ENCODE measurements at regions not wholly inside any gene's neighbourhood (a gene's known extent, or its start where the extent isn't known, plus 50 kb on each side); places are given as distances from the start of the nearest gene placed in this dataset.
A peak's percentile ranks its signal among the peaks of the same experiment; 100 is the strongest.
"Not testable (repeated sequence)": the region's sequence is repeated elsewhere in the genome, so short reads cannot be mapped to it uniquely, and the experiment has no call there.

DNA sequence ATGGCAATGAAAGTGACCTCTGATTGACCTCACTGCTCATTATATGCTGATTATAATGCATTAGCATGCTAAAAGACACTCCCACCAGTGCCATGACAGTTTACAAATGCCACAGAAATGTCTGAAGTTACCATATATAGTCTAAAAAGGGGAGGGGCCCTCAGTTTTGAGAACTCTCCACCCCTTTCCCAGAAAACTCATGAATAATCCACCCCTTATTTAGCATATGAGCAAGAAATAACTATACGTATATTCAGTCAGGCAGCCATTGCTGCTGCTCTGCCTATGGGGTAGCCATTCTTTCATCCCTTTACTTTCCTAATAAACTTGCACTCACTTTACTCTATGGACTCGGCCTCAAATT lies 163.1 kb downstream of the ESM1 start:
- DNase-seq: no peak

DNA sequence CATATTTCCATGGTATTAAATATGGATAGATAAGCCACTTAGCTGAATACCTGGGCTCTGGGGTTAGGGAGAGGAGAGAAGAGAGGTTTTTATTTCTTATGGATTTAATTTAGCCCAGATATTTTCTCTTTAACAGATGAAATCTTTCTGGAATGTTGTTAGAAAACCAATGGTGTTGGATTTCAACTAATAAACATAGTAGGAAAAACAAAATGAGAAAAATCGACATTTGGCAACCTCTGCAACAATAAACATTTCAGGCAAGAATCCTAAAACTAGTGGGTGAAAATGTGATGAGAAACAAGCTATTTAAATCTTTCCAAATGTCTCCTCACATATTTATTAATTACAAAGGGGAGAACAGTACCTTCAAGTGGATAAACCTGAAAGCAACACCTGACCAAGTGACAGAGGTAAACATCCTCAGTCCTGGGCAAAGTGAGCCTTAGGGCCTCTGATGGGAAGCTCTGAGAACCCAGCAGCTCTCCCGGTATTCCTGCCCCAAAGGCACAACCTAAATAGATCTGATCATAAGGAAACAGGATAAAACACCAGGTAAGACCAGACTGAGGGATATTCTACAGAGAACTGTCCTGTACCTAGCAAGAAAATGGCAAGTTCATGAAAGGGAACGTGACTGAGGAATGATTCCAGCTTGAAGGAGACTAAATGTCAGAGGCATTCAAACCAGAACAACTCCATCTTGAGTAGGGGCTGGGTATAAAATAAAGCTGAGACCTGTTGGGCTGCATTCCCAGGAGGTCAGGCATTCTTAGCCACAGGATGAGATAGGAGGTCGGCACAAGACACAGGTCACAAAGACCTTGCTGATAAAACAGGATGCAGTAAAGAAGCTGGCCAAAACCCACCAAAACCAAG lies 163.7 kb downstream of the ESM1 start:
- no peak for DNase-seq

DNA sequence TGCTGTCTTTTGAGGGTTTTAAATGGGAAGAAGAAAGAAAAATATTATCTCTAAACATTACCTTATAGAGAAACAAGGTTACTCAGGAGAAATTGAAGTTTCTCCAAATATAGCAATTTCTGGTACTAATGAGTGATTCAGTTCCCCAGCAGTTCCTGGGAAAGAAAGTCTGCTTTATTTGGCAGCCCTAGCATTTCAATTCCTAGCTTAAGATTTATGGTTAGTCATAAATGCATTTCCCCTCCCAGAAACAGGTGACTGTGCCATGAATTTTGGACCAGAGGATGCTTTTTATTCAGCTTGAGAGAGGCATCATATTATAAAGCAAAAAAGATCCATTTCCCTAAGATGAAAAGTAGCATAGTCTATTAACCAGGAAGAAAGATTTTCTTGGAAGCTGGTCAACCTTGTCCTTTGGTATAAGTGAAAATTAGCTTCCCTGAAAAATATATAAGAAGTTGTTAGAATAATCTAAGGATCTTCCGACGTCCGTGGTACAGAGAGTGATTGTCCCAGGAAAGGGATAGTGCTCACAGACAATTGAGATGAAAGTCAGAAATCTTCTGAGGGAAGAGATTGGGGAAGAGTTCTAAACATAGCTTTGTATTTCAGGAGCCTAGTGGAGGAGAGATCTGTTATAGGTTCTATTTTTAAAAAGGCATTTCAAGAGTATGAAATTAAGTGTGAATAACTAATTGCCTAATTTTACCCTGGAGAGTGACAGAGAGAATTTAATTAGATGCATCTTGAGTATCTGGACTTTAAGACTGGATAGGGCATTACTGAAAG lies 164.9 kb downstream of the ESM1 start:
- DNase-seq: no peak

DNA sequence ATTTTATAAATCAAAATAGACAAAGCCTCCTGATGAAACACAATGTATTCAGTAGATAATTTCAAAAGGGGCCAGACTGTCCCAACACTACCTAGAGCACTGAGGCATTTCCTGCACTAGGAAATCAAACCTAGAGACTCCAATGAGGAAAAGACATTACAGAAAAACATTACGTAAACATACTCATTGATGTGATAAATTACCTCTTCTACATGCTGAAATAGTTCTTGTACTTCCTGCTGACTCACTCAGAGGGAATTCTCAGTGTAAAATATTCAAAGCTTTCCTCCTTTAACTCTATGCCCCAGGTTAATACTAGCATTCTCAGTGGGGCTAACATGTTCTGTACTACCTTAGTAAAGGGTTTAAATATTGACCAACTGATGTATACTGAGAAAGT lies 178.0 kb downstream of the ESM1 start:
- no peak for DNase-seq

DNA sequence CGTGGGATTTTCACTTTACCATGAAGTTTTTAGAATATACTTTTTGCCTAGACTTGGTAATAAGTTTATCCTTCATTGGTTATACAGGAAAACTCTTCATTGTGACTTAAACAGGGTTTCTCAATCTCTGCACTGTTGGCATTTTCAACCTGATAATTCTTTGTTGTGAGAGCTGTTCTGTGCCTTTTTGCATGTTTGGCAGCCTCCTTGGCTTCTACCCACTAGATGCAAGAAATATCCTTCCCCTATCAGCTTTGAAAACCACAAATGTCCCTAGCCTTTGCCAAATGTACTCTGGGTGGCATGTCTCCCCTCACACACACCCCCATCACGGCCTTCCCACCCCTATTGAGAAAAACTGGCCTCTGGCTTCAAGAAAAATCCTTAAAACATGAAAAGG lies 180.9 kb downstream of the ESM1 start:
- DNase-seq: no peak

DNA sequence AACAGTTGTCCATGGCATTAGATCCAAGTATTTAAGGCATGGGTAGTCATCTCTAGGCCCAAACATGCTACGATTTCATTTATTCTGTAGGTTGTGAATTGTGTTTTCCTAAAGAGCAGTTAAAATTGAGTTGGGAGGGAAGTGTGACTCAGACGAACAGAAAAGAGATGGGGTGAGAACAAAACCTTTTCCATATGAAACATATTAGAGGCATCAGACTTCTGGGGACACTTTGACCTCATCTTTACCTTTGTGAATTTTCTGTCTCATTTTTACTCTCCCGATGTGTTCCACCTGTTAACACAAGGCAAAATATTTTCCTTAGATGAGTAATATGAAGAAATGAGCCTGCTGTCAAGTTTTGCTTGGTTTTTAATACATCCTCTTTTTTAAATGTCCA lies 181.3 kb downstream of the ESM1 start:
- no peak for DNase-seq

DNA sequence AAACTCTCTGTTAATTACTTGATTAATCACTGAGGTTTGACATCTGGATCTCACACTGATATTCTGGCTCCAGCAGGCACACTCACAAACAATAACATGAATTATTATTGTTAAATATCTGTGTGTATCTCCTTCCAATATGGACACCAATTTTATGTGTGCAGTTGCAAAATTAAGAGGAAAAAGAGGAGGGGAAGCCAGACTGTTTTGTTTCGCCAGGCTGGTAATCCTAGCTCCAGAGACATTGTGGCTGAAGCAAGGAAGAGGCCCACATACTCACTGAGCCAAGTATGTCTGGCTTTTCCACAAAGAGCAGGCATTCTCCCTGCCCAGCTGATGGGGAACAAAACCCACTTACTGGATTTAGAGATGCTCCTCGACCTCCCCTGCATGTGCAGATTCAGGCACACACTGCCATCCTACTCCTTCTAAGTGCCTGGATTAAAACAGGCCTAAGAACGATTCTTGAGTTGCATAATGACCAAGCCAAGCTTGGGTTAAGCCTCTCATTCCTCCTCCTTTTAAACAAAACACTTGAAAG lies 181.9 kb downstream of the ESM1 start:
- no peak for DNase-seq

DNA sequence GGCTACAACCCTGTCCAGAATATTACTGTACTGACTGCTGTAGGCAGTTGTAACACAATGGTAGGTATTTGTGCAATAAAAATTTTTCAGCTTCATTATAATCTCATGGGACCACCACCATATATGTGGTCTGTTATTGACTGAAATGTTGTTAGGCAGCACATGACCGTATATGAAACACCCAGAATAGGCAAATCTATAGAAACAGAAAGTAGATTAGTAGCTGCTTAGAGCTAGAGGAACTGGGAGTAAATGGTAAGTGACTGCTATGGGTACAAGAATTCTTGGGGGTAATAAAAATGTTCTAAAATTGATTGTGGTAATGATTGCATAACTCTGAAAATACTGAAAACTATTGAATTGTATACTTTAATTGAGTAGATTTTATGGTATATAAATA lies 185.7 kb downstream of the ESM1 start:
- no peak for DNase-seq

DNA sequence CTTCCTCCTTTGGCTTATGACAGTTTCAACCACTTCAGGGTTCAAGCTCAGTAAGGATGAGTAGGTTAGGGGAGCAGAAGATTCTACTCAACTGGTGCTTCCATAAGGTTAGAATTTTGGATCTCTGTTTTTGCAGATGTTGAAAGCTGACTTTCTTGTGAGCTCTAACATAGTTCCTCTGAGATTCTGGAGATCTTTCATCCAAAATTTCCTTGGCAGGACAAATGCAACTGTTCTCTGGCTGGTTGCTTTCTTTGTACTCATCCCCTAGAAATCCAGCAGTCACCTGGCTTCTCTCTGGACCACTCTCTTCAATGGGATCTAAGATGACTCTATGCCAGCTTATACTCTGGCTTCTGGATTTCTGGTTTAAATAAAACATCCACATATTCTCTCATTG lies 189.6 kb downstream of the ESM1 start:
- DNase-seq: no peak

DNA sequence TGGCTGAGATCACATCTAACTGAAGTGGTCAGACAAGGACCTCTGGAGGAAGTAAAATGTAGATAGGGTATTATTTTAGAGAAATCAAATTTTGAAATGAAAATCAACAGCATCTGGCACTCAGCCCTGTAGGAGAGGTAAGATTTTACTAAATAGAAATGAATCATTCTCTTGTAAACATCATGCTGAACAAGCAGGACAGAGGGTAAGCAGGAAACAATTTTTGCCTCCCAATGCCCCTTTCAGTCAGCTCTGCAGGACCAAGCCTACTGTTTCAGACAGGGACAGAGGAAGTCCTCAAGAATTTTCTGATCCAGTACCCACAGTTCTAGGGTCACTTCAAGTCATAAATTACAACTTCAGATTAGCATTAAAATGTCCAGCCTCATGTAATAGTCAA lies 190.1 kb downstream of the ESM1 start:
- no peak for DNase-seq

DNA sequence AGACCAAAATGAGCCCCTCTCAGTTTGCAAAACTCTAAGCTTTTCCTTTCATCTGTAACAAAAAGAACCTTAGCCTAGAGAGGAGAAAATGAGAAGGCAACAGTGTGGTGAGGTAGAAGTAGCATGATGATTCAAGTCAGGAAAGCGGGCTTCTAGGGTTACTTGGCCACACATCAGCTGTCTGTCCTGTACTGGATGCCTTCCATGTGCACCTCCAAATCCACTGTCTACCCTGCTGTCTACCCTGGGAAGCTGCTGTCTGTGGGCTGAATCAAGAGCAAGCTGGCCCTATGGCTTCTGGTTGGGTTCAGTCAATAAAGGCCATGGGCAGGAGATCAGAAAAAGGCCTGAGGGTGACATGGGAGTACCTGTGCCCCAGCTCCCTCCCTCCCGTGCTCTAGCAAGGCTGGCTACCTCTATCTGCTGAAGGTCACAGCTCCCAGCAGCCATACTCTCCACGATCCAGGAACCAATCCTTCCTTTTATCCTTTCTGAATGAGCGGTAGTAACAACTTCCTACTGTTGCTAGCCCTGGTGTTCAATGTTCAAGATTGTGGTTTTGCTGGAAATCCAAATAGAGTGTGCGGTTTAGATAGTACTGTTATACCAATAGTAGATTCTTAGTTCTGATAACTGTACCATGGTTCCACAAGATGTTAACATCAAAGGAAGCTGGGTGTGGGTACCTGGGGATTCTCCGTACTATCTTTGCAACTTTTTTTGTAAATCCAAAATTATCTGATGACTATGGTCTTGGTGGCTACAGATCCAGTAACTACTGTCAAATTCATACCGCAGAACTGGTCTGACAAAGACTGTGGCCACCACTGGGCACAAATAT lies 191.0 kb downstream of the ESM1 start:
- no peak for DNase-seq

DNA sequence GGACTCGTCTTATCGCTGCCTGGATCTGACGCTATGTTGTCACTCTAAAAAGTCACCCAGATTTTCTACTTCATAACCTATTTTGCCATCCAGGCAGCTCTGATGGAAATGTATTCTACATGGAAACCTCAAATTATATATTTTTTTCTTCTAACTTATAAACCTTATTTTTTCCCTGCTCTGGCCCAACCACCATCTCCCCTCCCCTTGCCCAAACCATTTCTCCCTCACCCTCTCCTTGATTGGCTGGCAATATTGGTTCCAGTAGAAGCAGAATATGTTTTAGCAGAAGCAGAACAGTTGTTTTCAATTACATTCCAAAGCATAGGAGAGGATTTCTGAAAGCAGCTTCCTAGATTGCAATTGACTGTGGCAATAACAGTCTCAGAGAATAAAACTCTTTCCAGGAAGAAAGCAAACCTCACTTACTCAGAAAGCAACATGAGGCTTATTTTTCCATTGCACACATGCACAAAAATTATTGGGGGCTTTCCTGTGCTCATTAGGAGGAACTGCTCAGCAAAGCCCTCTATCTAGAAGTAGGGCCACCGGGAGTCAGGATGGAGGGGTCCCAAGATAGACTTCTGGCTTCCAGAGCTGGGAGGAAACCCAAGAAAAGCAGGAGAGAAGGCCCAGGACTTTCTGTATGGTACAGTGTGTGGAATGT lies 191.8 kb downstream of the ESM1 start:
- DNase-seq: peak; percentile 74

DNA sequence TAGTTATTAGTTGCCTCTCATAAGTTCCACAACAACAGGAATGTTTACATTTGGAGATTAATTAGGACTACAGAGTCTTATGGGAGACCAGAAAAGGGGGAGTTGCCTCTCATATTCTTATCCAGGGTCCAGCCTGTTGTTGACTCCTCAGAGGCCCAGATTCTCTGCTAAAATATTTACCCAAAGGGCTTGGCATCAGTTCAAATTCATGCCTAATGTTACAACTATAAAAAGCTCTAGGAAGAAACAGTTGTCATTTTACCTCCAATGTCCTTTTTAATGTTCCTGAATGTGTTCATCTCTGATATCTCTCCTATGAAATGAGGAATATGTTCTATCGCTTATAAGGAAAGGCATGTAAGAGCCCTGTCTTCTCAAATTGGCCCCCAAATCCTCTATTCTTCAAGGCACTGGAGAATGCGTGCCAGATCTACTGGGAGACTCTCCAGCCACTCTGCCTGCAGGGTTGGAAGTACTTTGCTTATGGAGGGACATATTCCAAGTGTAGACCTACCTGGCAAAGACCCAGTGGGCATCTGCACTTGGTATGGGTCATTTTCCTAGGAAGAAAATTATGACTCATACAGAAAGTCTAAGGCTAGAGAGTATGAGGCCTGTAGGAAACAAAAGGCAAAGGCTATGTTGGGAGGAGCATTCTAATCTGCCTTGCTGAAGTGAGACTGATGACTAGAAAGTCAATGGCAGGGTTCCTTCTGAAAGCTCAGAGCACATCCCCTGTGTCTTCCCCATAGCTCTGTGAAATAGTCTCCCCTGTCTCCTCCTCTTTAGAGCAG lies 192.6 kb downstream of the ESM1 start:
- no peak for DNase-seq

DNA sequence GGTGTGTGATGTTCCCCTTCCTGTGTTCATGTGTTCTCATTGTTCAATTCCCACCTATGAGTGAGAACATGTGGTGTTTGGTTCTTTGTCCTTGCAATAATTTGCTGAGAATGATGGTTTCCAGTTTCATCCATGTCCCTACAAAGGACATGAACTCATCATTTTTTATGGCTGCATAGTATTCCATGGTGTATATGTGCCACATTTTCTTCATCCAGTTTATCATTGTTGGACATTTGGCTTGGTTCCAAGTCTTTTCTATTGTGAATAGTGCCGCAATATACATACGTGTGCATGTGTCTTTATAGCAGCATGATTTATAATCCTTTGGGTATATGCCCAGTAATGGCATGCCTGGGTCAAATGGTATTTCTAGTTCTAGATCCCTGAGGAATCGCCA lies 197.5 kb downstream of the ESM1 start:
- DNase-seq: not testable (repeated sequence)

DNA sequence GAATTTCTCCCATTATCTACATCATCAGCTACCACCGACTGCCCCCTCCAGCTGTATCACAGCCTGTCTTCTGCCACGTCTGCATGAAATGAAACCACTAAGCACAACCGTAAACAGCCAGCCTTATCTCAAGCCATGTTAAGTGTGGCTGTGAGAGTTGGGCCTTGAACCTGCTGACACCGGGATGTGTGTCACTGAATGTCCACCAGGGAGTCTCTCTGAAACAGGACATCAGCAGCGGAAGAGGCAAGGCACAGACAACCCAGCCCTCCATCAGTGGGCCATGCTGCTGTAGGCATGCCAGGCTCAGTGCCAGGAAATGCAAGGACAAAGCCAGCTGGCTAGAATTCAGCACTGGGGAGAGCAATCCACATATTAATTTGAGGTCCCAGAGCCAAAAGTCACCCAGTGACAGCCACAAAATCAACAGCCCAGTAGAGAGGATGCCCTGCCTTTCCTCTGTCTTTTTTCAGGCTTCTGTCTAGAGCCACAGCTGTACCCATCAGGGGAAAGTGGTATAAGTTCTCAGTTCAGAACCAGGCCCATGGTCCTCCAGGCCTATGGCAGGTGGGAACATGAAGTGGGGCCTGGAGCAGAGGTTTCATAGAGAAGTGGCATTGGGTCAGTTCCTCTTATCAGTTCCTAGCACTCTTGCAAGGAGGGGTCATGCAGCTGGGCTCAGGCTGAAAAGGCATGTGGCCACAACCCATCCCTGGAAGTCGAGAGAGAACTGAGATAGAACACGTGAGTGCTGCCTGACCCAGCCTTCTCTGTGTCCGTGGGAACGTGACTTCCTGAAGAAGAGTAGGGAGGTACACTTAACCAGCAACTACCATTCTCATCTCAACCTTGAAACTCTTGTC lies 199.4 kb downstream of the ESM1 start:
- no peak for DNase-seq

DNA sequence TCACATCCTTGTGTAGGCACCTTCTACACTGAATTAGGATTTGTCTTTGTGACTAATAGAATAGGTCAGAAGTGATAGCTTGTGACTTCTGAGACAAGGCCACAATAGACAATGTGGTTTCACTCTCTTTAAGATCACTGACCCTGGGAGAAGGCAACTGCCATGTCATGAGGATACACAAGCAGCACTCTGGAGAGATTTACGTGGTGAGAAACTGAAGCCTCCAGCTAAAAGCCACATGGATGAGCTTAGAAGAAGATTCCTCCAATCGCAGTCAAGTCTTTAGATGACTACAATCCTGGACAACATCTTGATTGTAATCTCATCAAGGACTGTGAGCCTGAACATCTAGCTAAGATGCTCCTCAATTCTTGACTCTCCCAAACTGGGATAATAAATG lies 206.6 kb downstream of the ESM1 start:
- DNase-seq: no peak

DNA sequence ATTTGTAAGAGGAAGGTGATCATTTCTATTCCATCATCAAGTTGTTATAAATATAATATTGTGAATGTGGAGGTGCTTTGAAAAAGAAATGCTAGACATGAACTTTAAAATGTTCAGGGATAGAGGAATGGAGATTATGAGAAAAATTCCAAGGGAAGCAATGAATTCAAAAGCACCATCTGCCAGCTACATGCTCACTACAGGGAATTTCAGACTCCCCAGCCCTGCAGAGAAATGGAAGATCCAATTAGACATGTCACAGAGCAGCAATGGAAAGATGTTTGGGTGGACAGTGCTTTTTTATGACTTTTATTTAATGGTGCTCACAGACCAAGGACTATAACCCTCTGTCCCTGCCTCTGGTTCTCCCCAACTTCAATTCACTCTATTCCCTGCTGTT lies 209.7 kb downstream of the ESM1 start:
- DNase-seq: no peak

DNA sequence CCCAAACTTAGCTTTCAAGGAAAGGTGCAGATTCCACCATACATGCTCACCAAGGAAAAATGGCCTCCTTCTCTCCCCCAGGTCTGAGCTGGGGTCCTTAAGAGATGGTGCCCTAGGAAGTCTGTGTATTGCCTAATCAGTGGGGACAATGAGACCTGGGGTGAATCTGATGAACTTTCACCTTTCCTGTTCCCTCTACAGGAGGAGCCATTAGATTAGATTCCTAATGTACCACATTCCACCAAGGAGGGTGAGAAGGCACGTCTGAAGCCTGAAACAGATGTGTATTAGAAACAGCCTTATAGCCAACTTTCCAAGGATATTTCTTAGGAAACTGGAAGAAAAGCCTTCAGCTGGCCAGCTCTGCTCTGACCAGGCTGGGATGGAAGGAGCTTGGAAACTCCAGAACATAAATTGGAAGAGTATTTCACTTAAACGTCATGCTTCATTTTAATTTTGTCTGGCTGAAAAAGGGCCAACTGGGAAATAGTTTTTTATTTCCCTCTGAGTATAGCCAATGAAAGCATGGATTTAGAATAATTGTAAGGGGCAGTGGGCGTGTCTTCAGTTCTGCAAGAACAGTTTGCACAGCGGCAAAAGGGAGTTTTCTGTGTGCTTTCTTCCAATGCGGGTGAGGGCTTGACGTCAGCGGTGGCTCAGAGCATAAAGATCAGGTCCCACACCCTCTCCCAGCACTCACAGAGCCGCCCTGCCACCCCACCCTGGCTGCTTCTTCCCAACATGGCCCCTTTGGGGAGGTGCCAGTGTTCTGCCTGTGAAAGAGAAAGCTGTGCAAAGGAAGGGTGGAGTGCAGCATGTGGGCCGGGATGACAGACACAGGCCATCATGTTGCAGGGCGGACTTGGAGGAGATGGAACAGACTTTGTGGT lies 210.9 kb downstream of the ESM1 start:
- DNase-seq: peak; percentile 81

DNA sequence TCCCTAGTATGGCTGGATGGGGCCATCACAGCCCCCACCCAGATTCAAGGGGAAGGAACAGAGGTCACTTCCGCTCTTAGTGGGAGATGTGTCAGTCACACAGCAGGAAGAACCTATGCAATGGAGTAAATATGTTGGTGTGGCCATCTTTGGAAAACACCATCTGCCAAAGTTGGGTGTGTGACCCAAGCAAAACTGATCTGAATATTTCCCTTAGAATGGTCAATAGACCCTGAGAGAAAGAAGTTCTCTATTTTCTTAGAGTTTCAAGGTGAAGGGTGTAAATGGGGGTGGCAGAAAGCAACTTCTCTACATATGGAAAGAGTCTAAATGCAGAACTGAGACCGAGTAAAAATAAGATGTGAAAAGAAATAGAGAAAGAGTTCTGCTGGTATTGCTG lies 212.7 kb downstream of the ESM1 start:
- no peak for DNase-seq

All from muscle of arm (tissue), 1 donor.